AG04449 (cell line): ENCODE measurements at regions not wholly inside any gene's neighbourhood (a gene's known extent, or its start where the extent isn't known, plus 50 kb on each side); places are given as distances from the start of the nearest gene placed in this dataset.

ENCODE experiments used
- CTCF ChIA-PET: fragments of 350-600 bp; formaldehyde crosslinking; extraction: SDS; loops from one replicate; lab custom pipeline; 2021; ENCODE audit warnings: antibody characterized with exemption; lab: Yijun Ruan, JAX
- POLR2A ChIA-PET: fragments of 400-600, 350-600 bp; formaldehyde crosslinking; extraction: SDS; loops from one replicate; lab custom pipeline; 2020; ENCODE audit warnings: antibody characterized with exemption, inconsistent platforms; lab: Yijun Ruan, JAX
- DNase-seq: peaks from one replicate; pipeline ENCODE4 v3.0.0-alpha.2; 2010; ENCODE audit warnings: low read depth, low spot score
- H3K4me3 ChIP-seq: 2 replicates; pipeline ENCODE4 v1.5.1; 2011; ENCODE audit warnings: low read depth, mild to moderate bottlenecking, control low read depth, low read length
- CTCF ChIP-seq: IDR thresholded peaks from one replicate; pipeline ENCODE4 v1.5.1; 2011; ENCODE audit warnings: mild to moderate bottlenecking, moderate library complexity, low read length, control low read depth, inconsistent platforms; ENCODE audit not compliant: insufficient read depth; ENCODE audit errors: missing control alignments

- ChIA-PET CTCF (no interaction called here), POLR2A (no interaction called here)
- H3K4me3 ChIP-seq: no peak overlapping the region
- no peak for DNase-seq
- no peak for TF ChIP-seq CTCF
Measured at GRCh38 chr19:20482721-20483120, 82.9 kb downstream of the ZNF737 start.

DNA sequence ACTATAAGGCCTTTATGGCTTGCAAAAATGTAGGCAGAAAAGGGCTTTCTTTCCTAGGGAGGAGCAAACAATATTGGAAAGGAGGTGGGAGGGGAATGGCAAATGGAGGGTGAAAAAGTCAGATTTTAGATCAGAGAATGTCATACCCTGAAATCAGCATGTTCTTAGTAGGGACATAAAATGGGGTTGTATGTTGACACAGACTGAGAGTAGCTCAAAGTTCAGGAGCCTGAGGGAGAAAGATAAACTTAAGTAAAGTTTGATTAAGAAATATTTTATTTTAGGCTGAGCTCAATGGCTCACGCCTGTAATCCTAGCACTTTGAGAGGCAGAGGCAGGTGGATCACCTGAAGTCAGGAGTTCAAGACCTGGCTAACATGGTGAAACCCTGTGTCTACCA, 83.8 kb downstream of the ZNF737 start:
- CTCF ChIA-PET: no interaction called here

GRCh38 chr19:20479483-20479882, 86.1 kb downstream of the ZNF737 start:
- no peak for DNase-seq
- H3K4me3 ChIP-seq: no peak overlapping the region
- ChIA-PET POLR2A (no interaction called here), CTCF (no interaction called here)
- TF ChIP-seq CTCF: no peak

More for the DNA sequence above, 83.8 kb downstream of the ZNF737 start:
- no peak for DNase-seq
- no peak for TF ChIP-seq CTCF
- POLR2A ChIA-PET: no interaction called here
- no peak overlapping the region for H3K4me3 ChIP-seq

DNA sequence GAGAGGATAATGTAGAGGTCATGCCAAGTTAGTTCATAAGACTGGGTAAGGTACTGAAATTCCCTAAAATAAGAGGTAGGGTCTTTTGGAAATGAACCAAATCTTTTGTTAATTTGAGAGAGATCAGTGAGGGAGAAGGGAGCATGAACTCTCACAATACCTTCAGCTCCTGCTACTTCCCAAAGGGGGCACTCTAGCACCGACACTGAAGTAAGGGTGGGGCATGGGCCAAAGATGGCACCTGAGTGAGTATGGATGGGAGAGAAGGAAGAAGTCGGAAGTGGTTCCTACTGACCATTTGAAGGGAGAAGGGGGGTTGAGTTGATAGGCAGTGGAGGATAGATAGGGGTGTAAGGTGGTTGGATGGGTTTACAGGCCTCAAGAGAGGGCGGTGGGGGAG, 86.6 kb downstream of the ZNF737 start:
- ChIA-PET POLR2A (no interaction called here), CTCF (no interaction called here)
- DNase-seq: no peak
- no peak for TF ChIP-seq CTCF
- no peak overlapping the region for H3K4me3 ChIP-seq

GRCh38 chr19:20472854-20473253, 92.7 kb downstream of the ZNF737 start:
- TF ChIP-seq CTCF: no peak
- no peak for DNase-seq
- ChIA-PET POLR2A (no interaction called here), CTCF (no interaction called here)
- no peak overlapping the region for H3K4me3 ChIP-seq

DNA sequence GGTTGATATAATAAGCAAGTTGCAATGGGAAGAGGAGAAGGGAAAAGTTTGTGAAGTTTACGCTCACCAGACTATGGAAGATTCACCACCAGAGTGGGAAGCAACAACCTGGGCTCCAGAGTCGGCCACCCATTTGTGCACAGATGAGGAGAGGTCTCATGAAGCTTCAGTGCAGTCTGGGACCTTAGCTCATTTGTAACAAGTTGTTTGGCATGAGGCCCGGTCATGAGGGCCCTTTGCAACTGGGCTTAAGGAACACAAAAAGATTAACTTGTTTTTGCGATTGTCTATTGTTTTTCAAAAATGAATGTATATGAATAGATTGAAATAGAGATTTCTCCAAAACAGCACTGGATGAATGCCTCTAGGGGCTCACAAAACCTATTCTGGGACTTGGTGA, 94.2 kb downstream of the ZNF737 start:
- no peak overlapping the region for H3K4me3 ChIP-seq
- ChIA-PET POLR2A (no interaction called here), CTCF (no interaction called here)
- DNase-seq: no peak
- TF ChIP-seq CTCF: no peak
